Thoracic aorta (tissue), 2 donors: ENCODE measurements at regions not wholly inside any gene's neighbourhood (a gene's known extent, or its start where the extent isn't known, plus 50 kb on each side); places are given as distances from the start of the nearest gene placed in this dataset.
"Not testable (repeated sequence)": the region's sequence is repeated elsewhere in the genome, so short reads cannot be mapped to it uniquely, and the experiment has no call there.

Experiments
- ATAC-seq: fragments of 150-250 bp; one replicate; pipeline ENCODE4 v1.8.0; 2017; ENCODE audit warnings: low read depth; ENCODE audit not compliant: insufficient number of reproducible peaks, low FRiP score
- DNase-seq: peaks from one replicate; pipeline ENCODE4 v3.0.0-alpha.2; 2020; ENCODE audit warnings: low spot score
- H3K27ac ChIP-seq, 2 donors: fragments of 200-600 bp; sonication (generic); 1 replicate in 1 of 2; 2 replicates in 1 of 2; pipeline ENCODE4 v1.5.1; 2016; ENCODE audit warnings: mild to moderate bottlenecking in 2 of 2, moderate library complexity in 2 of 2
- H3K27me3 ChIP-seq: fragments of 200-600 bp; sonication (generic); replicated peaks from 2 replicates; pipeline ENCODE4 v1.6.0; 2016; ENCODE audit warnings: mild to moderate bottlenecking; ENCODE audit not compliant: insufficient read depth
- H3K36me3 ChIP-seq: fragments of 200-600 bp; sonication (generic); one replicate; pipeline ENCODE4 v1.5.1; 2016
- H3K4me1 ChIP-seq, 2 donors: fragments of 200-600 bp; sonication (generic); 1 replicate in 1 of 2; 2 replicates in 1 of 2; pipeline versions ENCODE4 v1.5.1 to v1.6.0; 2016; ENCODE audit warnings: low read depth in 2 of 2, mild to moderate bottlenecking in 1 of 2; ENCODE audit not compliant: control insufficient read depth in 1 of 2
- H3K4me3 ChIP-seq: fragments of 200-600 bp; sonication (generic); 2 replicates; pipeline ENCODE4 v1.5.1; 2016; ENCODE audit warnings: mild to moderate bottlenecking
- H3K9me3 ChIP-seq: fragments of 200-600 bp; sonication (generic); 2 replicates; pipeline ENCODE4 v1.5.1; 2016
- CTCF ChIP-seq: fragments of 200-600 bp; sonication (generic); IDR thresholded peaks from one replicate; pipeline ENCODE4 v1.5.1; 2019; ENCODE audit warnings: antibody characterized with exemption

DNA sequence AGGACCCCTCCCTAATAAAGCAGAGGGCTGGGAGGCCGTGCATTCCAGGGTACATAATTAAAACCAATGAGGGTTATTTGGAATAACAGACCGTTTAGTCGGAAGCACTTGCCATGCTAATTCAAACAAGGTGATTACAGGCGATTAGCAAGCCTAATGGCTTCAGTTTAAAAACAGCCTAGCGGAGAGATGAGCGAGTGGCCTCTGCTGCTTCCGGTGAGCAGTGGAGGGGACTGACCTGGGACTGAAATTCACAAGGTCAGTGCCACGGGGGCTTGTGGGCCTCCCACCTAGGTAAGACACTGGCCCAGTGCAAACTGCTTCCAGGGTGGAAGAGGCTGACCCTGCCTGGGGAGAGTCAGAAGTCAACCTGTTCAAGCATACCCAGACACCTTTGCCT lies 56.8 kb upstream of the ALX4 start:
- Histone ChIP-seq H3K4me3 (no peak overlapping the region), H3K9me3 (peaks cover 3% of the 10 kb centered on the region), H3K4me1 (no peaks in the 10 kb centered on the region), H3K36me3 (no peaks in the 10 kb centered on the region), H3K27me3 (no peaks in the 10 kb centered on the region), H3K27ac (no peak overlapping the region)
- TF ChIP-seq CTCF = no peak
- DNase-seq = no peak
- ATAC-seq = no peak

DNA sequence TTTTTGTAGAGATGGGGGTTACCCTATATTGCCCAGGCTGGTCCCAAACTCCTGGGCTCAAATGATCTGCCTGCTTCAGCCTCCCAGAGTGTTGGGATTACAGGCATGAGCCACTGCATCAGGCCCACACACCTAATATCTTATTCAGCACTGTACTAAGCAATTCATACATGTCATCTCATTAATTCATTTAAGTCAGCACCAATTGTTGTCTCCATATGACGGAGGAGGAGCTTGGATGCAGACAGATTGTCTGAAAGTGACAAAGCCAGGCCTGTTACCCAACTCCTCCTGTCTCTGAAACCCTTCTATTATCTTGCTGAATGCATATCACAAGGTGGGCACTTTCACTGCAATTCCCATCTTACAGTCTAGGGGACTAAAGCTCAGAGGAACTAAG lies 57.5 kb upstream of the ALX4 start:
- no peak for ATAC-seq
- no peaks in the 10 kb centered on the region for H3K27me3 ChIP-seq
- peaks cover 3% of the 10 kb centered on the region for H3K9me3 ChIP-seq
- TF ChIP-seq CTCF = no peak
- DNase-seq = no peak
- no peak overlapping the region for H3K4me3 ChIP-seq
- no peak overlapping the region for H3K27ac ChIP-seq
- no peaks in the 10 kb centered on the region for H3K4me1 ChIP-seq
- no peaks in the 10 kb centered on the region for H3K36me3 ChIP-seq

DNA sequence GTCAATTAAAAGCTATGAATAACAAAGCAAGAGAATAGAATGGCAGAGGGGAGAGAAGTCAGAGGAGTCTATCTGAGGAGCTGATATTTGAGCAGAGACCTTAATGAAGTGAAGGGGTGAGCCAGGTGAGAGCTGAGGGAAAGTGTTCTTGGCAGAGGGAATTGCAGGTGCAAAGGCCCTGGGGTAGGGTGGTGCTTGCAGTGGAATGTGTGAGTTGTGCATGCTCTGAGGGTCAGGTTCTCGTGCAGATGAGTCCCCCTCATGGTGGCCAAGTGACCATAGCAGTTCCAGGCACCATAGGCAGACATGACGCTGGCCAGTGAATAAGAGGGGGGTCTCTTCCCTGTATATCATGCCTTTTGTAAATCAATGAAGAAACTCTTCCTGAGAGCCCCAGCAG lies 58.9 kb upstream of the ALX4 start:
- Histone ChIP-seq H3K36me3 (no peaks in the 10 kb centered on the region), H3K4me3 (no peak overlapping the region), H3K27me3 (no peaks in the 10 kb centered on the region), H3K27ac (no peak overlapping the region), H3K4me1 (no peaks in the 10 kb centered on the region), H3K9me3 (no peaks in the 10 kb centered on the region)
- DNase-seq = no peak
- ATAC-seq = no peak
- TF ChIP-seq CTCF = no peak

DNA sequence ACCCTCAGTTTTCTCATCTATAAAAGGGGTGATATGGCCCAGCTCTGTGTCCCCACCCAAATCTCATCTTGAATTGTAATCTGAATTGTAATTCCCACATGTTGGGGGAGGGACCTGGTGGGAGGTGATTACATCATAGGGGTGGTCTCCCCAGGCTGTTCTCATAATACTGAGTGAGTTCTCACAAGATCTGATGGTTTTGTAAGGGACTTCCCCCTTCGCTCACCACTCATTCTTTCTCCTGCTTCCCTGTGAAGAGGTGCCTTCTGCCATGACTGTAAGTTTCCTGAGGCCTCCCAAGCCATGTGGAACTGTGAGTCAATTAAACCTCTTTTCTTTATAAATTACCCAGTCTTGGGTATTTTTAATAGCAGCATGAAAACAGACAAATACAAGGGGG lies 61.1 kb upstream of the ALX4 start:
- H3K27ac ChIP-seq, H3K27me3 ChIP-seq, H3K4me3 ChIP-seq, ATAC-seq, H3K9me3 ChIP-seq, H3K4me1 ChIP-seq, DNase-seq, H3K36me3 ChIP-seq: not testable (repeated sequence)

DNA sequence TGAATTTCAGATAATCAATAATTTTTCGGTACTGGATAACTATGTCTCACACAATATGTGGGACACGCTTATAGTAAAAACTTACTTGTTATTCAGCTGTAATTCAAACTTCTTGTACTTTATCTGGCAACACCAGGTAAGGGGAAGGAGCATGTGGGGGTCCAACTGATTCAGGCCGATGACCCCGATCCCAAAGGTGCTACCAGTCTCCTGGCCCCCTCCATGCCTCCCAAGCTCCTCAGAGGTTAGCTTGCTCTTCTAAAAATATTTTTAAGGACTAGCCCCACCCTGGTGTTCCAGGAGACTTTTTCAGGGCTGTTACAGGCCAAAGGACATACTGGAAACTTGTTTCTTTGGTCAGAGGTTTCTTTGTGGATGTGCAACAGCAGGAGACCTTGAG lies 61.8 kb upstream of the ALX4 start:
- ATAC-seq (no peak), DNase-seq (no peak)
- no peaks in the 10 kb centered on the region for H3K27me3 ChIP-seq
- H3K9me3 ChIP-seq = no peaks in the 10 kb centered on the region
- H3K4me1 ChIP-seq = no peaks in the 10 kb centered on the region
- no peak overlapping the region for H3K4me3 ChIP-seq
- TF ChIP-seq CTCF = no peak
- H3K36me3 ChIP-seq = no peaks in the 10 kb centered on the region
- no peak overlapping the region for H3K27ac ChIP-seq

DNA sequence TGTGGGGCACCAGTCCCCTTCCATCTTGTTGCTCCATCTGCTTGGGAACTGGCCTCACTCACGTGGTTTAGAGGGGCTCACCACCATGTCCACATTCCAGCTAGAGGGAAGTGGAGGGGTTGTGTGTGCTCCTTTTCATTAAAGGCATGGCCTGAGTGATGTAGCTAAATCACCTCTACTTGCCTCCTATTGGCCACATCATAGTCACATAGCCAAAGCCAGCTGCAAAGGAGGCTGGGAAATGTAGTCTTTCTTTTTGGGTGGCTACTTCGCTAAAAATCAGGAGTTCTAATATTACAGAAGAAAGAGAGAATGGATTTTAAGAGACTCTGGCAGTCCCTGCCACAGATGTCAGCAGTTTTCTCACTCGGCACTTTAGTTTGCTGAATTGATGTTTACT lies 63.0 kb upstream of the ALX4 start:
- ATAC-seq (no peak), DNase-seq (no peak)
- H3K4me1 ChIP-seq = no peaks in the 10 kb centered on the region
- H3K4me3 ChIP-seq = no peak overlapping the region
- H3K27ac ChIP-seq = no peak overlapping the region
- no peaks in the 10 kb centered on the region for H3K36me3 ChIP-seq
- H3K27me3 ChIP-seq = no peaks in the 10 kb centered on the region
- H3K9me3 ChIP-seq = no peaks in the 10 kb centered on the region
- no peak for TF ChIP-seq CTCF
